Lower leg skin (tissue), 3 donors: ENCODE measurements at regions not wholly inside any gene's neighbourhood (a gene's known extent, or its start where the extent isn't known, plus 50 kb on each side); places are given as distances from the start of the nearest gene placed in this dataset.

Source experiments
- CTCF ChIP-seq, 3 donors: fragments of 450-650 bp; IDR thresholded peaks; one replicate each; pipeline ENCODE4 v1.5.1; 2016; ENCODE audit warnings: antibody characterized with exemption in 3 of 3, mild to moderate bottlenecking in 3 of 3, moderate library complexity in 2 of 3
- POLR2A ChIP-seq, 2 donors: fragments of 450-650 bp; IDR thresholded peaks; one replicate each; pipeline ENCODE4 v1.6.1; 2016 to 2017; ENCODE audit warnings: antibody characterized with exemption in 2 of 2, mild to moderate bottlenecking in 1 of 2, moderate library complexity in 1 of 2

DNA sequence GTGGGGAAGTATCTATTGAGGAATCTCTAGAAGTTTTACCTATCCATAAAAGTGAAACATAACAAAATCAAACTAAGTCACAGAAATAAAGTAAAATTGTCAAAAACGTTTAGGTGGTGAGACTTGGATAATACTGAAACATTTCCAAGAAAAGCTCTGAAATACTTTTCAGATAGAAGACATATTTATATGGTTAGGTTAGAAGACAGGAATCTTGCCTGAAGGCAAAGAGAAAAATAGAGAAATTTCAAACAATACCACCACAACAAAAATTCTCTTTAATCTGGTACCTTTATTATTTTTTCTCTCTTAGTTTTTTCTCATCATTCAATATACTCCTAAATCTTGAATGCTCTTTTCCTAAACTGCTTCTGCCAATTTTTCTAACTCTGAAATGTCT is 222.7 kb upstream of the PLSCR5 start:
- TF ChIP-seq CTCF (IDR thresholded peaks at IDR 0.05) (no peak), POLR2A (IDR thresholded peaks at IDR 0.05) (no peak)
